ENCODE measurements at regions not wholly inside any gene's neighbourhood (a gene's known extent, or its start where the extent isn't known, plus 50 kb on each side); places are given as distances from the start of the nearest gene placed in this dataset.

GRCh38 chr11:130761560-130762220 lies 154.6 kb downstream of the SNX19 start:
- TF ChIP-seq RXRA (IDR thresholded peaks at IDR 0.05) (no peak), FOXA2 (IDR thresholded peaks at IDR 0.05) (no peak), TAF1 (conservative IDR thresholded peaks at IDR 0.05) (no peak), NR2F2 (IDR thresholded peaks at IDR 0.05) (no peak), HNF4G (IDR thresholded peaks at IDR 0.05) (no peak), CTCF (IDR thresholded peaks at IDR 0.05; ENCODE audit: low read depth, low read length, missing input control) (no peak), HNF4A (conservative IDR thresholded peaks at IDR 0.05) (no peak)
- no peaks in the 10 kb centered on the region for H3K36me3 ChIP-seq (ENCODE audit: control insufficient read depth in 4 of 4, insufficient read depth in 3 of 4, low read depth in 1 of 4, low read length in 3 of 4)
- WGBS = 55% methylated on average over 3 of the region's 3 CpGs
- H3K27ac ChIP-seq (ENCODE audit: low read depth in 1 of 2, low read length in 2 of 2) = no peak overlapping the region
- DNase-seq (ENCODE audit: low spot score) = no peak
- H3K4me3 ChIP-seq (ENCODE audit: low read depth in 1 of 3, low read length in 3 of 3) = no peak overlapping the region
- no peaks in the 10 kb centered on the region for H3K9me3 ChIP-seq (ENCODE audit: control insufficient read depth in 4 of 4, low read length in 3 of 4)
- peaks cover 0 to 4% (median 0%) of the 10 kb centered on the region in 4 donors for H3K27me3 ChIP-seq (ENCODE audit: control insufficient read depth in 4 of 4, insufficient read depth in 4 of 4, low read length in 3 of 4)
- no peak overlapping the region for H3K9ac ChIP-seq (ENCODE audit: low read depth in 1 of 2, low read length in 2 of 2)
- H3K4me1 ChIP-seq (ENCODE audit: control insufficient read depth in 4 of 4, insufficient read depth in 4 of 4, low read length in 3 of 4) = no peaks in the 10 kb centered on the region

- no peak overlapping the region for H3K9ac ChIP-seq (ENCODE audit: low read depth in 1 of 2, low read length in 2 of 2)
- no peaks in the 10 kb centered on the region for H3K36me3 ChIP-seq (ENCODE audit: control insufficient read depth in 4 of 4, insufficient read depth in 3 of 4, low read depth in 1 of 4, low read length in 3 of 4)
- no peaks in the 10 kb centered on the region for H3K4me1 ChIP-seq (ENCODE audit: control insufficient read depth in 4 of 4, insufficient read depth in 4 of 4, low read length in 3 of 4)
- 76% methylated on average over 7 of the region's 7 CpGs for WGBS
- TF ChIP-seq YY1 (IDR thresholded peaks at IDR 0.05) (no peak), FOXA1 (IDR thresholded peaks at IDR 0.05) (no peak), GABPA (IDR thresholded peaks at IDR 0.05 in 1 of 2, conservative IDR thresholded peaks at IDR 0.05 in 1 of 2) (no peak), RXRA (IDR thresholded peaks at IDR 0.05) (no peak), JUND (IDR thresholded peaks at IDR 0.05) (no peak), MAX (IDR thresholded peaks at IDR 0.05) (no peak), TAF1 (conservative IDR thresholded peaks at IDR 0.05) (no peak), NR2F2 (IDR thresholded peaks at IDR 0.05) (no peak), FOXA2 (IDR thresholded peaks at IDR 0.05) (no peak), RAD21 (IDR thresholded peaks at IDR 0.05) (no peak), ATF3 (IDR thresholded peaks at IDR 0.05) (no peak), CTCF (IDR thresholded peaks at IDR 0.05; ENCODE audit: low read depth, low read length, missing input control) (no peak), HNF4A (conservative IDR thresholded peaks at IDR 0.05) (no peak), EGR1 (IDR thresholded peaks at IDR 0.05; ENCODE audit: low read depth in 2 of 2) (no peak), SP1 (IDR thresholded peaks at IDR 0.05) (no peak)
- peaks cover 0 to 2% (median 0%) of the 10 kb centered on the region in 4 donors for H3K9me3 ChIP-seq (ENCODE audit: control insufficient read depth in 4 of 4, low read length in 3 of 4)
- no peak overlapping the region for H3K4me3 ChIP-seq (ENCODE audit: low read depth in 1 of 3, low read length in 3 of 3)
- no peak overlapping the region for H3K27ac ChIP-seq (ENCODE audit: low read depth in 1 of 2, low read length in 2 of 2)
- H3K27me3 ChIP-seq (ENCODE audit: control insufficient read depth in 4 of 4, insufficient read depth in 4 of 4, low read length in 3 of 4) = peaks cover 0 to 4% (median 0%) of the 10 kb centered on the region in 4 donors
- DNase-seq (ENCODE audit: low spot score) = no peak
These were observed 153.6 kb downstream of the SNX19 start for GRCh38 chr11:130762638-130763037.
